ENCODE measurements at regions not wholly inside any gene's neighbourhood (a gene's known extent, or its start where the extent isn't known, plus 50 kb on each side); places are given as distances from the start of the nearest gene placed in this dataset.

GRCh38 chr3:194987571-194988494, 283.1 kb downstream of the XXYLT1 start:
- DNase-seq (ENCODE audit: low spot score): no peak
- TF ChIP-seq CTCF (IDR thresholded peaks at IDR 0.05; ENCODE audit: unreplicated experiment): no peak

GRCh38 chr3:194988495-194989165, 282.3 kb downstream of the XXYLT1 start:
- H3K36me3 Mint-ChIP-seq (ENCODE audit: low read depth, unreplicated experiment): no peaks in the 10 kb centered on the region
- H3K4me3 Mint-ChIP-seq (ENCODE audit: unreplicated experiment): no peak overlapping the region
- DNase-seq (ENCODE audit: low spot score): no peak
- no peaks in the 10 kb centered on the region for H3K9me3 Mint-ChIP-seq (ENCODE audit: unreplicated experiment)
- H3K4me1 Mint-ChIP-seq (ENCODE audit: unreplicated experiment): peaks cover 12% of the 10 kb centered on the region
- no peak for TF ChIP-seq CTCF (IDR thresholded peaks at IDR 0.05; ENCODE audit: unreplicated experiment)
- no peak overlapping the region for H3K27ac Mint-ChIP-seq (ENCODE audit: unreplicated experiment)
- peaks cover 8% of the 10 kb centered on the region for H3K27me3 Mint-ChIP-seq (ENCODE audit: unreplicated experiment)

More at GRCh38 chr3:194987571-194988494, 283.1 kb downstream of the XXYLT1 start:
- Mint-ChIP-seq H3K4me1 (ENCODE audit: unreplicated experiment) (peaks cover 13% of the 10 kb centered on the region), H3K36me3 (ENCODE audit: low read depth, unreplicated experiment) (no peaks in the 10 kb centered on the region), H3K4me3 (ENCODE audit: unreplicated experiment) (no peak overlapping the region), H3K27ac (ENCODE audit: unreplicated experiment) (no peak overlapping the region), H3K9me3 (ENCODE audit: unreplicated experiment) (no peaks in the 10 kb centered on the region), H3K27me3 (ENCODE audit: unreplicated experiment) (peaks cover 9% of the 10 kb centered on the region)

- Mint-ChIP-seq H3K27me3 (ENCODE audit: unreplicated experiment) (peaks cover 5% of the 10 kb centered on the region), H3K27ac (ENCODE audit: unreplicated experiment) (no peak overlapping the region), H3K36me3 (ENCODE audit: low read depth, unreplicated experiment) (no peaks in the 10 kb centered on the region), H3K4me3 (ENCODE audit: unreplicated experiment) (peak overlapping the region; percentile 49), H3K9me3 (ENCODE audit: unreplicated experiment) (no peaks in the 10 kb centered on the region), H3K4me1 (ENCODE audit: unreplicated experiment) (peaks cover 9% of the 10 kb centered on the region)
- DNase-seq (ENCODE audit: low spot score): no peak
- TF ChIP-seq CTCF (IDR thresholded peaks at IDR 0.05; ENCODE audit: unreplicated experiment): no peak
Observed at GRCh38 chr3:194989241-194989640, 281.7 kb downstream of the XXYLT1 start.

GRCh38 chr3:194990454-194991337, 280.3 kb downstream of the XXYLT1 start:
- Mint-ChIP-seq H3K4me3 (ENCODE audit: unreplicated experiment) (no peak overlapping the region), H3K36me3 (ENCODE audit: low read depth, unreplicated experiment) (no peaks in the 10 kb centered on the region), H3K4me1 (ENCODE audit: unreplicated experiment) (peaks cover under 1% of the 10 kb centered on the region), H3K27ac (ENCODE audit: unreplicated experiment) (no peak overlapping the region), H3K9me3 (ENCODE audit: unreplicated experiment) (no peaks in the 10 kb centered on the region), H3K27me3 (ENCODE audit: unreplicated experiment) (peaks cover 4% of the 10 kb centered on the region)
- TF ChIP-seq CTCF (IDR thresholded peaks at IDR 0.05; ENCODE audit: unreplicated experiment): no peak
- DNase-seq (ENCODE audit: low spot score): no peak

Data from endothelial cell (in vitro differentiated cells).